ENCODE measurements at regions not wholly inside any gene's neighbourhood (a gene's known extent, or its start where the extent isn't known, plus 50 kb on each side); places are given as distances from the start of the nearest gene placed in this dataset.

DNA sequence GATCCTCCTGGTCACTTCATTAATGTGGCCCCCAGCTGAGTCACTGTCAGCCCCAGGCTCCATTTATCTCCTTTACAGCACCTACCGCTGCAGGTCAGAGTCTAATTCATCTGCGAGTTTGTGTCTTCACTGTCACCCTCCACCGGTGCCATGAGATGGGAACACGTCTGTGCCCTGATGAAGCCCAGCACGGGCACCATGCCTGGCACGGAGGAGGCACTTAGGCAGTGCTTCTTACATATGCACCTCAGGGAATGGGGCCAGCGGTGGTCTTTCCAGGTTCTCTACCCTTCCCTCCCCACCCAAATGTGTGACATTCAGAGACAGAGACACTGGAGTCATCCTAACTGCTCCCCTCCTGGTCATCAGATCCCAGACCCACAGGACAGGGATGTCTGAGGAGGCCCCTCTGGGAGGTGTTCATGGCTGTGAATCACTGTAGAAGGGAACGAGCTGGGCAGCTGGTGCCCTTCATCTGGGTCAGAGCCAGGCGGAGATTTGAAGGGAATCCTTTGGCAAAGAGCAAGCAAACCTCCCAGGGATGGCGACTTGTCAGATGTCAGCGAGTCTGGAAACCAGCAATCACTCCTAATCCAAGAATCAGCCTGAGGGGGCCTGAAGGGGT is 364.6 kb downstream of the PREX1 start:
- H3K27me3 ChIP-seq = no peaks in the 10 kb centered on the region
- H3K4me1 ChIP-seq = peaks cover 12% of the 10 kb centered on the region
- peaks cover 32% of the 10 kb centered on the region for H3K4me1 Mint-ChIP-seq
- H3K9ac ChIP-seq = no peak overlapping the region
- H3K36me3 Mint-ChIP-seq = no peaks in the 10 kb centered on the region
- no peak overlapping the region for H3K27ac ChIP-seq
- no peak overlapping the region for H3K4me3 Mint-ChIP-seq
- no peak overlapping the region for H3K4me2 ChIP-seq
- DNase-seq (ENCODE audit: low spot score) = no peak
- H3K9me3 Mint-ChIP-seq = peaks cover 4% of the 10 kb centered on the region
- no peak overlapping the region for H2AFZ ChIP-seq (replicated peaks)
- H3K27me3 Mint-ChIP-seq (ENCODE audit: insufficient read depth, low read depth) = peaks cover 45% of the 10 kb centered on the region
- TF ChIP-seq EZH2 (IDR thresholded peaks at IDR 0.05) (no peak), EZH2phosphoT487 (IDR thresholded peaks at IDR 0.05) (no peak)
- TF ChIP-seq, protein P1, sequence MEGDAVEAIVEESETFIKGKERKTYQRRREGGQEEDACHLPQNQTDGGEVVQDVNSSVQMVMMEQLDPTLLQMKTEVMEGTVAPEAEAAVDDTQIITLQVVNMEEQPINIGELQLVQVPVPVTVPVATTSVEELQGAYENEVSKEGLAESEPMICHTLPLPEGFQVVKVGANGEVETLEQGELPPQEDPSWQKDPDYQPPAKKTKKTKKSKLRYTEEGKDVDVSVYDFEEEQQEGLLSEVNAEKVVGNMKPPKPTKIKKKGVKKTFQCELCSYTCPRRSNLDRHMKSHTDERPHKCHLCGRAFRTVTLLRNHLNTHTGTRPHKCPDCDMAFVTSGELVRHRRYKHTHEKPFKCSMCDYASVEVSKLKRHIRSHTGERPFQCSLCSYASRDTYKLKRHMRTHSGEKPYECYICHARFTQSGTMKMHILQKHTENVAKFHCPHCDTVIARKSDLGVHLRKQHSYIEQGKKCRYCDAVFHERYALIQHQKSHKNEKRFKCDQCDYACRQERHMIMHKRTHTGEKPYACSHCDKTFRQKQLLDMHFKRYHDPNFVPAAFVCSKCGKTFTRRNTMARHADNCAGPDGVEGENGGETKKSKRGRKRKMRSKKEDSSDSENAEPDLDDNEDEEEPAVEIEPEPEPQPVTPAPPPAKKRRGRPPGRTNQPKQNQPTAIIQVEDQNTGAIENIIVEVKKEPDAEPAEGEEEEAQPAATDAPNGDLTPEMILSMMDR (IDR thresholded peaks at IDR 0.05) = no peak
- H3K79me2 ChIP-seq (ENCODE audit: low read depth) = no peaks in the 10 kb centered on the region
- no peak overlapping the region for H3K27ac Mint-ChIP-seq
- H4K20me1 ChIP-seq (ENCODE audit: low read depth) = no peaks in the 10 kb centered on the region
- no peaks in the 10 kb centered on the region for H3F3A ChIP-seq (ENCODE audit: low read depth)
- no peak overlapping the region for H3K4me3 ChIP-seq
- no peaks in the 10 kb centered on the region for H3K9me3 ChIP-seq (ENCODE audit: low read depth)
- H3K36me3 ChIP-seq = no peaks in the 10 kb centered on the region

DNA sequence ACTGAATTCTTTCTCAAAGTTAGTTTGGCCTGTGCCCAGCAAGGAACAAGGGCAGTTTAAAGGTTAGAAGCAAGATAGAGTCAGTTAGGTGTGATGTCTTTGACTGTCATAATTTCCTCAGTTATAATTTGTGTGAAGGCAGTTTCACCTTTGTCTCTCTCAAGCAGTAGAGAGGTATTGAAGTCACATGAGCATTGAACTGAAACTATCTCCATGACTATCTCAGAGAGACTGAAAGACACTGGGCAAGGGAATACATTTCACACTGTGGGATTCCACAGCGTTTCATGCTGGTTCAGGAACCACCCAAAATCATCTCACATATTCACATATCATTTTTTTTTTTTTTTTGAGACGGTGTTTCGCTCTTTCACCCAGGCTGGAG is 366.1 kb downstream of the PREX1 start:
- H3K36me3 ChIP-seq = no peaks in the 10 kb centered on the region
- H3K27ac ChIP-seq = no peak overlapping the region
- Mint-ChIP-seq H3K27ac (no peak overlapping the region), H3K36me3 (no peaks in the 10 kb centered on the region), H3K27me3 (ENCODE audit: insufficient read depth, low read depth) (peaks cover 56% of the 10 kb centered on the region), H3K9me3 (peaks cover 9% of the 10 kb centered on the region), H3K4me1 (peaks cover 44% of the 10 kb centered on the region), H3K4me3 (no peak overlapping the region)
- no peaks in the 10 kb centered on the region for H3K9me3 ChIP-seq (ENCODE audit: low read depth)
- H2AFZ ChIP-seq (replicated peaks) = no peak overlapping the region
- peaks cover 9% of the 10 kb centered on the region for H3F3A ChIP-seq (ENCODE audit: low read depth)
- H3K9ac ChIP-seq = no peak overlapping the region
- H3K27me3 ChIP-seq = no peaks in the 10 kb centered on the region
- H3K4me1 ChIP-seq = peaks cover 27% of the 10 kb centered on the region
- no peak for DNase-seq (ENCODE audit: low spot score)
- H4K20me1 ChIP-seq (ENCODE audit: low read depth) = no peaks in the 10 kb centered on the region
- TF ChIP-seq EZH2phosphoT487 (IDR thresholded peaks at IDR 0.05) = no peak
- TF ChIP-seq, protein P1 (IDR thresholded peaks at IDR 0.05) = no peak
- TF ChIP-seq EZH2 (IDR thresholded peaks at IDR 0.05) = no peak
- H3K4me3 ChIP-seq = no peak overlapping the region
- H3K79me2 ChIP-seq (ENCODE audit: low read depth) = no peaks in the 10 kb centered on the region
- no peak overlapping the region for H3K4me2 ChIP-seq

- Histone ChIP-seq H3K36me3 (no peaks in the 10 kb centered on the region), H4K20me1 (ENCODE audit: low read depth) (no peaks in the 10 kb centered on the region), H3K4me1 (peaks cover 32% of the 10 kb centered on the region), H3K9ac (no peak overlapping the region), H3K79me2 (ENCODE audit: low read depth) (no peaks in the 10 kb centered on the region), H3K4me3 (no peak overlapping the region), H3K27ac (no peak overlapping the region), H3K4me2 (peak overlapping the region; percentile 38), H3F3A (ENCODE audit: low read depth) (peaks cover 14% of the 10 kb centered on the region), H2AFZ (replicated peaks) (peak overlapping the region; percentile 20), H3K27me3 (no peaks in the 10 kb centered on the region), H3K9me3 (ENCODE audit: low read depth) (no peaks in the 10 kb centered on the region)
- Mint-ChIP-seq H3K36me3 (no peaks in the 10 kb centered on the region), H3K9me3 (peaks cover 9% of the 10 kb centered on the region), H3K4me3 (no peak overlapping the region), H3K27ac (no peak overlapping the region), H3K27me3 (ENCODE audit: insufficient read depth, low read depth) (peaks cover 56% of the 10 kb centered on the region), H3K4me1 (peaks cover 49% of the 10 kb centered on the region)
- TF ChIP-seq, protein P1 (IDR thresholded peaks at IDR 0.05) = no peak
- TF ChIP-seq EZH2 (IDR thresholded peaks at IDR 0.05) (no peak), EZH2phosphoT487 (IDR thresholded peaks at IDR 0.05) (no peak)
- DNase-seq (ENCODE audit: low spot score) = peak; percentile 17
Observed at GRCh38 chr20:48461091-48461734, 366.6 kb downstream of the PREX1 start.
